Stomach (tissue), 8 donors: ENCODE measurements at regions not wholly inside any gene's neighbourhood (a gene's known extent, or its start where the extent isn't known, plus 50 kb on each side); places are given as distances from the start of the nearest gene placed in this dataset.

Source experiments
- DNase-seq, 2 donors: peaks; one replicate each; pipeline versions ENCODE4 v3.0.0 to v3.0.0-alpha.2; 2013 to 2019
- H3K27ac ChIP-seq, 5 donors: fragments of 200-600 bp in 4 of 5; sonication (generic) in 4 of 5; one replicate each; pipeline ENCODE4 v1.5.1; 2013 to 2019; ENCODE audit warnings: mild to moderate bottlenecking in 1 of 5, moderate library complexity in 1 of 5
- H3K27me3 ChIP-seq, 3 donors: fragments of 200-600 bp; sonication (generic); one replicate each; pipeline ENCODE4 v1.5.1; 2017 to 2019; ENCODE audit warnings: mixed run types in 1 of 3
- H3K36me3 ChIP-seq, 4 donors: fragments of 200-600 bp; sonication (generic); 1 replicate in 3 of 4; 2 replicates in 1 of 4; pipeline ENCODE4 v1.5.1; 2016 to 2019
- H3K4me1 ChIP-seq, 4 donors: fragments of 200-600 bp; sonication (generic); one replicate each; pipeline ENCODE4 v1.5.1; 2016 to 2019
- H3K4me3 ChIP-seq, 4 donors: fragments of 200-600 bp; sonication (generic) in 3 of 4; one replicate each; pipeline ENCODE4 v1.5.1; 2016 to 2019; ENCODE audit warnings: mild to moderate bottlenecking in 1 of 4
- H3K9me3 ChIP-seq, 4 donors: fragments of 200-600 bp; sonication (generic); one replicate each; pipeline ENCODE4 v1.5.1; 2016 to 2019
- EP300 ChIP-seq: sonication (generic); formaldehyde crosslinking; IDR thresholded peaks from one replicate; pipeline ENCODE4 v1.6.1; 2017; ENCODE audit warnings: antibody characterized with exemption
- POLR2A ChIP-seq, 4 donors: fragments of 450-650 bp; IDR thresholded peaks; one replicate each; pipeline ENCODE4 v1.6.1; 2016; ENCODE audit warnings: antibody characterized with exemption in 4 of 4, control low read depth in 2 of 4, mild to moderate bottlenecking in 1 of 4, moderate library complexity in 1 of 4
- POLR2AphosphoS5 ChIP-seq, 3 donors: sonication (generic); formaldehyde crosslinking; IDR thresholded peaks; one replicate each; pipeline ENCODE4 v1.6.1; 2016; ENCODE audit warnings: antibody characterized with exemption in 3 of 3
- WGBS, 5 donors: extraction: QIAGEN DNeasy Blood & Tissue Kit in 3 of 5; methylation state at CpG; one replicate each; pipeline versions ENCODE4 v1.1.5 to v1.1.7; 2013 to 2018; 5-methylcytosine and 5-hydroxymethylcytosine counted together
- intact Hi-C: fragments of 100-400 bp; cut with DNase I; formaldehyde crosslinking; loops from one replicate; pipeline ENCODE4 v1.15.1; 2023; ENCODE audit warnings: low total_unique reads
- TF ChIP-seq, protein P1 (sequence below), 7 experiments: fragments of 450-650 bp in 4 of 7; fragments of 200-600 bp in 3 of 7; sonication (generic) in 3 of 7; IDR thresholded peaks; one replicate each; pipeline ENCODE4 v1.5.1; 2016 to 2019; ENCODE audit warnings: antibody characterized with exemption in 7 of 7, control low read depth in 2 of 7, mild to moderate bottlenecking in 1 of 7
- donor health status: healthy with polysubstance abuse.
- donor health status: Bipolar disorder and iron deficiency.
- donor health status: healthy.

DNA sequence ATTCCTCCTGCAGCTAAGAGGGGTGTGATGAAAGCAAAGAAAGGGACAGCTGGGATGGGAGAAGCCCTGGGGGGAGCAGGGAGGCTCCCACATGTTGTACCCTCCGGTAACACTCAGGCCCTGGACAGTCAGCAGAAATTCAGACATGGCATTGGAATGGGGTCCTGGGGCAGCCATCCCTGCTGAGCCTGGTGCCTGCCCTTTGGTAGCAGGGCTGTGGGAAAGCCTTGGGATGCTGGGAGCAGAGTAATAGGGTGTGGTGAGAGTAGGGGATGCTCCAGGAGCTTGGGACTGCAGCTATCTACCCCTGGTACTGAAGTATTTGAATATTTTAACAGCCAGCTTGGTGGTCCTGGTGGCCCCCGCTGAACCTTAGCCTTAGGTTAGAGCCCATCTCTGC lies 56.8 kb downstream of the FAM241B start:
- Histone ChIP-seq H3K4me1 (peaks cover 0 to 31% (median 17%) of the 10 kb centered on the region in 4 donors), H3K27ac (no peak overlapping the region), H3K4me3 (no peak overlapping the region), H3K9me3 (no peaks in the 10 kb centered on the region), H3K36me3 (no peaks in the 10 kb centered on the region), H3K27me3 (peaks cover 0 to 7% (median 0%) of the 10 kb centered on the region in 3 donors)
- no peak for DNase-seq
- TF ChIP-seq, protein P1, sequence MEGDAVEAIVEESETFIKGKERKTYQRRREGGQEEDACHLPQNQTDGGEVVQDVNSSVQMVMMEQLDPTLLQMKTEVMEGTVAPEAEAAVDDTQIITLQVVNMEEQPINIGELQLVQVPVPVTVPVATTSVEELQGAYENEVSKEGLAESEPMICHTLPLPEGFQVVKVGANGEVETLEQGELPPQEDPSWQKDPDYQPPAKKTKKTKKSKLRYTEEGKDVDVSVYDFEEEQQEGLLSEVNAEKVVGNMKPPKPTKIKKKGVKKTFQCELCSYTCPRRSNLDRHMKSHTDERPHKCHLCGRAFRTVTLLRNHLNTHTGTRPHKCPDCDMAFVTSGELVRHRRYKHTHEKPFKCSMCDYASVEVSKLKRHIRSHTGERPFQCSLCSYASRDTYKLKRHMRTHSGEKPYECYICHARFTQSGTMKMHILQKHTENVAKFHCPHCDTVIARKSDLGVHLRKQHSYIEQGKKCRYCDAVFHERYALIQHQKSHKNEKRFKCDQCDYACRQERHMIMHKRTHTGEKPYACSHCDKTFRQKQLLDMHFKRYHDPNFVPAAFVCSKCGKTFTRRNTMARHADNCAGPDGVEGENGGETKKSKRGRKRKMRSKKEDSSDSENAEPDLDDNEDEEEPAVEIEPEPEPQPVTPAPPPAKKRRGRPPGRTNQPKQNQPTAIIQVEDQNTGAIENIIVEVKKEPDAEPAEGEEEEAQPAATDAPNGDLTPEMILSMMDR (IDR thresholded peaks at IDR 0.05), result no peak
- TF ChIP-seq POLR2A (IDR thresholded peaks at IDR 0.05) (no peak), EP300 (no peak), POLR2AphosphoS5 (IDR thresholded peaks at IDR 0.05) (no peak)
- intact Hi-C loops, result no loop called here
- WGBS, 5 donors, result 88 to 100% (median 90%) methylated on average over 2 of the region's 2 CpGs

DNA sequence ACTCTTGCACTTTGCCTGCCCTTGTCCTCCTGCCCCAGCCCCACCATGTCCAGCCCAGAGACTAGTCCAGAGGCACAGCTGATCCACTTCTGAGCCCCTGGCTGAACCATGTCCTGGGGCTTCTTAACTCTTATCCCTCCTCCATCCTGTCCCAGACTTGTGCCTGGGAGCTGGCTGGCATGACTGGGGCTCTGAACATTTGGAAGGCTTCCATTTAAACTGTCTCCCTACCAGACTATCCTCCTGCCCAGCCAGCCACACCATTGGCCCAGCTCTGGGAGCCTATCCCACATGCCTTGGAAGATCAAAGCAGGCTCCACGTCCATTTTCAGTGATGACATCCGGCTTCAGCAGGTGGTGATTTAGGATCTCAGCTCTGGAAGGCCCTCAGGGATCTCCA lies 57.4 kb downstream of the FAM241B start:
- peaks cover 0 to 31% (median 17%) of the 10 kb centered on the region in 4 donors for H3K4me1 ChIP-seq
- no peak overlapping the region for H3K4me3 ChIP-seq
- 71 to 89% (median 79%) methylated on average over 2 of the region's 2 CpGs for WGBS, 5 donors
- intact Hi-C loops, result no loop called here
- no peak overlapping the region for H3K27ac ChIP-seq
- TF ChIP-seq EP300 (no peak), POLR2AphosphoS5 (IDR thresholded peaks at IDR 0.05) (no peak), POLR2A (IDR thresholded peaks at IDR 0.05) (no peak)
- TF ChIP-seq, protein P1 (IDR thresholded peaks at IDR 0.05), result no peak
- no peaks in the 10 kb centered on the region for H3K36me3 ChIP-seq
- peaks cover 0 to 5% (median 0%) of the 10 kb centered on the region in 3 donors for H3K27me3 ChIP-seq
- DNase-seq, result no peak
- H3K9me3 ChIP-seq, result no peaks in the 10 kb centered on the region

DNA sequence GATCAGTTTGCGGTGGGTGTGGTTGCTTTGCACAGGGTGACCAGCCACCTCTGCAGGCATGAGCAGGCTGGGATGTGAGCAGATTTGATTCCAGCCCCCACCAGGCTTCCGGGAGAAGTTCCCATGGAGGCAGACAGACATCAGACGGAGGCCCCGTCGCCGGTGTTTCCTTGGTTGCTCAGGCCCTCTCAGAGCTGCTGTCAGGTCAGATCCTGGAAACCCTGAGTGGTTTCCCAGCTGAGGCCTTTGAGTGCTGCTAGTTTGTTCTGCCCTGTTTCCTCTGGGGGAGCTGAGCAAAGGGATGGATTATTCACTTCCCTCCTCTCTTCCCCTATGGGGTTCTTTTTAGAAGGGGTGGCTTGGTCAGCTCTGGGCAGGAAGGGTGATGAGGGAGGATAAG lies 62.2 kb downstream of the FAM241B start:
- no peaks in the 10 kb centered on the region for H3K4me1 ChIP-seq
- H3K9me3 ChIP-seq, result no peaks in the 10 kb centered on the region
- no peaks in the 10 kb centered on the region for H3K36me3 ChIP-seq
- TF ChIP-seq EP300, result no peak
- TF ChIP-seq POLR2A (IDR thresholded peaks at IDR 0.05), result no peak
- no peak overlapping the region for H3K4me3 ChIP-seq
- intact Hi-C loops, result no loop called here
- H3K27ac ChIP-seq, result no peak overlapping the region
- H3K27me3 ChIP-seq, result peaks cover 0 to 3% (median 0%) of the 10 kb centered on the region in 3 donors
- DNase-seq, result no peak
- WGBS, 5 donors, result 59 to 88% (median 70%) methylated on average over 6 of the region's 6 CpGs

DNA sequence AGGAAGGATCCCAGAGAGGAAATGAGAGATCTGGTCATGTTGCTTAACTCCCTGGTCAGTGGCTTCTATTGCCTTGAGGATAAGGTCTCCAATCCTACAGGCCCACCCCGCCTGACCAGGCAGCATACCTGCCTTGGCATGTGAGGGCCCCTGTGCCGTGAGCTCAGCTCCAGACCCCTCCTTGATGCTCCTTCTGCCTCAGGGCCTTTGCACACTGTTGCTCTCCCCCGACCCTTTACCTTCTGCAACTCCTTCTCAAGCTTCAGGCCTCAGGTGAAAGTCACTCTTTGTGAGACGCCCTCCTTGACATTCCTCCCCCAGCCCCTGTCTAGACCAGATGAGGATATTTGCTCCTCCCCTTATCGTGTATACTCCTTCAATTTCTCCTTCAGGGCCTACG lies 62.8 kb downstream of the FAM241B start:
- H3K4me3 ChIP-seq, result no peak overlapping the region
- 86 to 91% (median 87%) methylated on average over 6 of the region's 6 CpGs for WGBS, 5 donors
- H3K27me3 ChIP-seq, result peaks cover 0 to 3% (median 0%) of the 10 kb centered on the region in 3 donors
- no peaks in the 10 kb centered on the region for H3K36me3 ChIP-seq
- TF ChIP-seq POLR2AphosphoS5 (IDR thresholded peaks at IDR 0.05), result no peak
- TF ChIP-seq EP300, result no peak
- no peak for TF ChIP-seq POLR2A (IDR thresholded peaks at IDR 0.05)
- TF ChIP-seq, protein P1 (IDR thresholded peaks at IDR 0.05), result no peak
- no peaks in the 10 kb centered on the region for H3K4me1 ChIP-seq
- H3K27ac ChIP-seq, result no peak overlapping the region
- no peaks in the 10 kb centered on the region for H3K9me3 ChIP-seq
- DNase-seq, result no peak
- intact Hi-C loops, result no loop called here

DNA sequence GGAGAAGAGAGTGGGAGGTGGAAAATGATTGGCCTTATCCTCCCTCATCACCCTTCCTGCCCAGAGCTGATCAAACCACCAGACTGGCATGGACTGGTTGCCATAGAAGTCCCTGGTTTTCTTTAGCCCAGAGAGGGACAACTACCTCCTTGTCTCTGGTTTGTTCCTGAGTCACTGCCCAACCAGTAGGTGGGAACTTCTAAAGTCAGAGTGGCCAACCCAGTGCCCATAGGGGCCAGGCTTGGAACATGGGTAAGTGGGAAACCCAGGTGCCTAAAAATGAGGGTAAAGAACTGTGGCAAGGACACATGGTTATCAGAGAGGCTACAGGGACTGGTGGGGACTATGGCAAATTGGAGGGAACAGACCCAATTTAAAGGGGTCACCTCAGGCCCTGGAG lies 63.8 kb downstream of the FAM241B start:
- Histone ChIP-seq H3K36me3 (no peaks in the 10 kb centered on the region), H3K4me3 (no peak overlapping the region), H3K4me1 (no peaks in the 10 kb centered on the region), H3K9me3 (no peaks in the 10 kb centered on the region), H3K27ac (no peak overlapping the region), H3K27me3 (peaks cover 0 to 3% (median 0%) of the 10 kb centered on the region in 3 donors)
- no peak for DNase-seq
- TF ChIP-seq POLR2AphosphoS5 (IDR thresholded peaks at IDR 0.05) (no peak), EP300 (no peak), POLR2A (IDR thresholded peaks at IDR 0.05) (no peak)
- TF ChIP-seq, protein P1 (IDR thresholded peaks at IDR 0.05), result no peak
- intact Hi-C loops, result no loop called here
